K562 (cell line): ENCODE measurements at regions not wholly inside any gene's neighbourhood (a gene's known extent, or its start where the extent isn't known, plus 50 kb on each side); places are given as distances from the start of the nearest gene placed in this dataset.
"Not testable (repeated sequence)": the region's sequence is repeated elsewhere in the genome, so short reads cannot be mapped to it uniquely, and the experiment has no call there.

ENCODE experiments used
- ATAC-seq: fragments of 200-7000 bp; cut with Tn5 transposase; 3 replicates; pipeline ENCODE4 v1.9.1; 2020; ENCODE audit warnings: moderate library complexity
- BruUV-seq: library from RNA; stranded (reverse); fragments of 400-500 nt; replicated peaks from 2 replicates; lab custom pipeline; 2021; lab: Mats Ljungman, UMichigan
- CTCF ChIA-PET: fragments of 300-600 bp; formaldehyde crosslinking; extraction: SDS; loops from one replicate; lab custom pipeline; 2021; ENCODE audit warnings: low intra/inter-chr PET ratio; lab: Yijun Ruan, JAX
- POLR2A ChIA-PET: fragments of 300-600, 350-650 bp; sonication (Branson Sonifier 250); formaldehyde crosslinking; extraction: SDS; loops from one replicate; lab custom pipeline; 2021; ENCODE audit warnings: antibody characterized with exemption, inconsistent platforms; lab: Yijun Ruan, JAX
- DNase-seq, 4 experiments: peaks; one replicate each; pipeline versions ENCODE4 v3.0.0 to v3.0.0-alpha.2; 2011 to 2018; ENCODE audit warnings: low spot score in 3 of 4, mixed read lengths in 3 of 4; ENCODE audit errors: extremely low read depth in 1 of 4
- FAIRE-seq: peaks from 2 replicates; lab custom pipeline; 2011; peaks lifted over from hg19 to GRCh38; lab: Jason Lieb, UNC
- H2AFZ ChIP-seq: 2 replicates; pipeline ENCODE4 v1.6.0; 2011; ENCODE audit warnings: low read depth, low read length, control low read depth, inconsistent platforms
- H3K27ac ChIP-seq: fragments of 200-600 bp; 3 replicates; pipeline ENCODE4 v1.8.0; 2011; ENCODE audit warnings: low read depth, mild to moderate bottlenecking, control low read depth, inconsistent platforms, low read length, moderate library complexity, mixed read lengths; ENCODE audit errors: extremely low read depth
- H3K27me3 ChIP-seq, 2 experiments: fragments of 300-600 bp in 1 of 2; 2 replicates in 1 of 2; 3 replicates in 1 of 2; pipeline versions ENCODE4 v1.6.0 to v1.8.0; 2011; ENCODE audit warnings: inconsistent platforms in 2 of 2, low read length in 2 of 2, mild to moderate bottlenecking in 1 of 2, mixed read lengths in 1 of 2, moderate library complexity in 1 of 2; ENCODE audit not compliant: control insufficient read depth in 2 of 2, insufficient read depth in 2 of 2
- H3K36me3 ChIP-seq: fragments of 300-600 bp; 3 replicates; pipeline ENCODE4 v1.8.0; 2011; ENCODE audit warnings: mild to moderate bottlenecking, low read length, inconsistent platforms; ENCODE audit not compliant: control insufficient read depth, insufficient read depth
- H3K4me1 ChIP-seq, 2 experiments: fragments of 200-600 bp in 1 of 2; replicated peaks in 1 of 2; 2 replicates in 1 of 2; 3 replicates in 1 of 2; pipeline versions ENCODE4 v1.5.1 to v1.8.0; 2011; ENCODE audit warnings: inconsistent platforms in 2 of 2, low read length in 2 of 2, mild to moderate bottlenecking in 1 of 2, mixed read lengths in 1 of 2, moderate library complexity in 1 of 2; ENCODE audit not compliant: control insufficient read depth in 2 of 2, insufficient read depth in 2 of 2
- H3K4me2 ChIP-seq: 2 replicates; pipeline ENCODE4 v1.6.1; 2011; ENCODE audit warnings: low read length, control low read depth, inconsistent platforms, mixed read lengths; ENCODE audit not compliant: insufficient read depth
- H3K4me3 ChIP-seq: fragments of 200-600 bp; sonication (generic), shearing (Covaris generic); 2 replicates; pipeline ENCODE4 v1.5.1; 2016; ENCODE audit warnings: control low read depth, inconsistent platforms
- H3K79me2 ChIP-seq: fragments of 200-600 bp; 3 replicates; pipeline ENCODE4 v1.8.0; 2011; ENCODE audit warnings: low read length, inconsistent platforms; ENCODE audit not compliant: control insufficient read depth, insufficient read depth
- H3K9ac ChIP-seq, 2 experiments: 2 replicates each; pipeline versions ENCODE4 v1.6.0 to v1.6.1; 2011; ENCODE audit warnings: low read depth in 2 of 2, low read length in 2 of 2, control low read depth in 1 of 2, inconsistent platforms in 1 of 2, mild to moderate bottlenecking in 1 of 2, mixed read lengths in 1 of 2; ENCODE audit not compliant: insufficient read depth in 1 of 2
- H3K9me1 ChIP-seq: one replicate; pipeline ENCODE4 v1.6.0; 2011; ENCODE audit warnings: inconsistent platforms, mild to moderate bottlenecking, low read length, moderate library complexity; ENCODE audit not compliant: control insufficient read depth, insufficient read depth
- H3K9me3 ChIP-seq: replicated peaks from 2 replicates; pipeline ENCODE4 v1.5.1; 2011; ENCODE audit warnings: low read depth, low read length, inconsistent platforms; ENCODE audit not compliant: control insufficient read depth, insufficient read depth
- H4K20me1 ChIP-seq: replicated peaks from 2 replicates; pipeline ENCODE4 v1.6.1; 2011; ENCODE audit warnings: low read length, inconsistent platforms, mixed read lengths; ENCODE audit not compliant: control insufficient read depth, insufficient read depth
- TAL1 ChIP-seq: fragments of 450-650 bp; IDR thresholded peaks from 2 replicates; pipeline ENCODE4 v1.6.1; 2016; ENCODE audit warnings: mild to moderate bottlenecking
- WGBS: fragments of 100-300 bp; shearing (Covaris generic); methylation state at CpG from one replicate; pipeline ENCODE4 v1.1.6; 2016; ENCODE audit warnings: low coverage, mixed read lengths; ENCODE audit not compliant: insufficient coverage; ENCODE audit errors: missing lambda C conversion rate; 5-methylcytosine and 5-hydroxymethylcytosine counted together
- in situ Hi-C: fragments of 300-500 bp; cut with MboI; formaldehyde crosslinking; loops from 4 replicates; pipeline ENCODE4 v1.15.0; 2018; ENCODE audit warnings: inconsistent platforms, mixed read lengths
- intact Hi-C: fragments of 100-400 bp; cut with micrococcal nuclease; formaldehyde crosslinking; loops from 2 replicates; pipeline ENCODE4 v1.14.2; 2022
- TF ChIP-seq, protein P1 (sequence below): sonication (generic); formaldehyde crosslinking; IDR thresholded peaks from 2 replicates; pipeline ENCODE4 v1.8.1; 2023; ENCODE audit warnings: mild to moderate bottlenecking, missing genetic modification reagents

DNA sequence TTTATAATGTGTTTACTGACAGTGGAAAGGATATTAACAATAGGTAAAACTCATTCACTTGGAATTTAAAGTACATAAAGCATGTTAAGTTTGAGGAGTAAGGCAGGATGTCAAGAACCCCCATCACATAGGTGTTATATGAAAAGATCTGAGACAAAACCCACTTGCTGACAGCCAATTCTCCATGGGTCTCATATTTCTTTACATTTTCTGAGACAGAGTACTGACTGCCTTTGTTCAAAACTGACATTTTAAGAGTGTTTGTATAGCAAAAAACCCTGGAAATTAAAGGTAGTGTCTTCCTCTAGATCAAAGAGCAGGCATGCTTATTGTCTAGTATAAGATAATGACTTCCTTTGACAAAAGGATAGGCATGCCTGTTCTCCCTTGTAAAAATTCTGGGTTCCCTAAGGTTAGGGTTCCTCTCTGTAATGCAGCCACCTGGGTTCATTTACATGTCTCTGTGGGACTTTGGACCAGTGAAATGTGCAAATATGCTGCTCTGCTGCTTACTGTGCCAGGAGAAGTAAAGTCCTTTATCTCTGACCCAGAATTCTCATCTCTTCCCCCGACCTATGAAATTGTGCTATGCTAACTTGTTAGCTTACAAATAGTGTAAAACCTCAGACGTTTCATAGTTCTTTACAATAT lies 123.6 kb downstream of the PCDH18 start:
- intact Hi-C loops (no loop called here), in situ Hi-C loops (no loop called here)
- H3K9me1 ChIP-seq = no peaks in the 10 kb centered on the region
- no peaks in the 10 kb centered on the region for H3K36me3 ChIP-seq
- H3K79me2 ChIP-seq = no peaks in the 10 kb centered on the region
- no peaks in the 10 kb centered on the region for H3K27me3 ChIP-seq
- no TSS peak for BruUV-seq
- no peak overlapping the region for H2AFZ ChIP-seq
- DNase-seq (no peak), ATAC-seq (no peak), FAIRE-seq (no peak)
- ChIA-PET CTCF (no interaction called here), POLR2A (no interaction called here)
- 3% methylated on average over 2 of the region's 2 CpGs for WGBS
- no peaks in the 10 kb centered on the region for H4K20me1 ChIP-seq
- H3K27ac ChIP-seq = no peak overlapping the region
- no peak overlapping the region for H3K4me2 ChIP-seq
- TF ChIP-seq, protein P1, sequence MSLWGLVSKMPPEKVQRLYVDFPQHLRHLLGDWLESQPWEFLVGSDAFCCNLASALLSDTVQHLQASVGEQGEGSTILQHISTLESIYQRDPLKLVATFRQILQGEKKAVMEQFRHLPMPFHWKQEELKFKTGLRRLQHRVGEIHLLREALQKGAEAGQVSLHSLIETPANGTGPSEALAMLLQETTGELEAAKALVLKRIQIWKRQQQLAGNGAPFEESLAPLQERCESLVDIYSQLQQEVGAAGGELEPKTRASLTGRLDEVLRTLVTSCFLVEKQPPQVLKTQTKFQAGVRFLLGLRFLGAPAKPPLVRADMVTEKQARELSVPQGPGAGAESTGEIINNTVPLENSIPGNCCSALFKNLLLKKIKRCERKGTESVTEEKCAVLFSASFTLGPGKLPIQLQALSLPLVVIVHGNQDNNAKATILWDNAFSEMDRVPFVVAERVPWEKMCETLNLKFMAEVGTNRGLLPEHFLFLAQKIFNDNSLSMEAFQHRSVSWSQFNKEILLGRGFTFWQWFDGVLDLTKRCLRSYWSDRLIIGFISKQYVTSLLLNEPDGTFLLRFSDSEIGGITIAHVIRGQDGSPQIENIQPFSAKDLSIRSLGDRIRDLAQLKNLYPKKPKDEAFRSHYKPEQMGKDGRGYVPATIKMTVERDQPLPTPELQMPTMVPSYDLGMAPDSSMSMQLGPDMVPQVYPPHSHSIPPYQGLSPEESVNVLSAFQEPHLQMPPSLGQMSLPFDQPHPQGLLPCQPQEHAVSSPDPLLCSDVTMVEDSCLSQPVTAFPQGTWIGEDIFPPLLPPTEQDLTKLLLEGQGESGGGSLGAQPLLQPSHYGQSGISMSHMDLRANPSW (CRISPR knock-in tag) = no peak
- TF ChIP-seq TAL1 = no peak
- no peaks in the 10 kb centered on the region for H3K4me1 ChIP-seq
- H3K4me3 ChIP-seq = no peak overlapping the region
- no peaks in the 10 kb centered on the region for H3K9me3 ChIP-seq
- H3K9ac ChIP-seq = no peak overlapping the region

DNA sequence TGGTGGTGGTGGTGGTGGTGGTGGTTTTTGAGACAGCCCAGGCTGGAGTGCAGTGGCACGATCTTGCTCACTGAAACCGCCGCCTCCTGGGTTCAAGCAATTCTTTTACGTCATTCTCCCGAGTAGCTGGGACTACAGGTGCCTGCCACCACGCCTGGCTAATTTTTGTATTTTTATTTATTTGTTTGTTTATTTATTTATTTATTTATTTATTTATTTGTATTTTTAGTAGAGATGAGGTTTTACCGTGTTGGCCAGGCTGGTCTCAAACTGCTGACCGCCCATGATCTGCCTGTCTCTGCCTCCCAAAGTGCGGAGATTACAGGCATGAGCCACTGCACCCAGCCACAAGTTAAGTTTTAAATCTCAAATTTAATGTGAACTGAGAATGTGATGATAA lies 126.5 kb downstream of the PCDH18 start:
- H4K20me1 ChIP-seq, H3K9me3 ChIP-seq, H3K27ac ChIP-seq, POLR2A ChIA-PET, H2AFZ ChIP-seq, CTCF ChIA-PET, H3K4me1 ChIP-seq, ATAC-seq, DNase-seq, H3K4me2 ChIP-seq, H3K9me1 ChIP-seq, in situ Hi-C loops, H3K4me3 ChIP-seq, H3K36me3 ChIP-seq, H3K27me3 ChIP-seq, FAIRE-seq, BruUV-seq, H3K9ac ChIP-seq, intact Hi-C loops, H3K79me2 ChIP-seq: not testable (repeated sequence)
- WGBS = 2% methylated on average over 9 of the region's 9 CpGs
